IPS DF 6.9 (cell line): ENCODE measurements at regions not wholly inside any gene's neighbourhood (a gene's known extent, or its start where the extent isn't known, plus 50 kb on each side); places are given as distances from the start of the nearest gene placed in this dataset.

ENCODE experiments used
- DNase-seq: peaks from one replicate; pipeline ENCODE4 v3.0.0-alpha.2; 2013; ENCODE audit warnings: low read depth, low spot score
- H3K27ac ChIP-seq: one replicate; pipeline ENCODE4 v1.5.1; 2013; ENCODE audit warnings: low read length, control low read depth
- H3K27me3 ChIP-seq: 2 replicates; pipeline ENCODE4 v1.6.1; 2013; ENCODE audit warnings: mild to moderate bottlenecking, low read length; ENCODE audit not compliant: control insufficient read depth, insufficient read depth
- H3K36me3 ChIP-seq: 2 replicates; pipeline ENCODE4 v1.6.1; 2013; ENCODE audit warnings: low read length; ENCODE audit not compliant: control insufficient read depth, insufficient read depth
- H3K4me1 ChIP-seq: 2 replicates; pipeline ENCODE4 v1.6.1; 2013; ENCODE audit warnings: low read length; ENCODE audit not compliant: control insufficient read depth, insufficient read depth
- H3K4me3 ChIP-seq: 2 replicates; pipeline ENCODE4 v1.5.1; 2013; ENCODE audit warnings: mild to moderate bottlenecking, low read length
- H3K9me3 ChIP-seq: 2 replicates; pipeline ENCODE4 v1.6.1; 2013; ENCODE audit warnings: low read length, inconsistent platforms; ENCODE audit not compliant: control insufficient read depth, insufficient read depth
- WGBS: extraction: QIAGEN DNeasy Blood & Tissue Kit; methylation state at CpG from one replicate; pipeline ENCODE4 v1.1.7; 2013; ENCODE audit warnings: mixed read lengths, missing lambda C conversion rate; ENCODE audit not compliant: insufficient read length, insufficient coverage; 5-methylcytosine and 5-hydroxymethylcytosine counted together

GRCh38 chr12:3336606-3337311 lies 154.2 kb upstream of the PRMT8 start:
- H3K27me3 ChIP-seq: no peaks in the 10 kb centered on the region
- no CpG with 5 or more reads among the region's 13 CpGs for WGBS
- peaks cover 3% of the 10 kb centered on the region; the same call in 1 of the 2 replicates for H3K4me1 ChIP-seq
- H3K36me3 ChIP-seq: no peaks in the 10 kb centered on the region
- DNase-seq: no peak
- H3K4me3 ChIP-seq: no peak overlapping the region
- no peaks in the 10 kb centered on the region for H3K9me3 ChIP-seq
- H3K27ac ChIP-seq: no peak overlapping the region

- H3K4me3 ChIP-seq: no peak overlapping the region
- H3K9me3 ChIP-seq: no peaks in the 10 kb centered on the region
- DNase-seq: no peak
- no CpG with 5 or more reads among the region's 5 CpGs for WGBS
- no peak overlapping the region for H3K27ac ChIP-seq
- H3K4me1 ChIP-seq: peaks cover 4% of the 10 kb centered on the region; the same call in 1 of the 2 replicates
- no peaks in the 10 kb centered on the region for H3K27me3 ChIP-seq
- H3K36me3 ChIP-seq: no peaks in the 10 kb centered on the region
These were observed 153.1 kb upstream of the PRMT8 start for GRCh38 chr12:3337944-3338343.

GRCh38 chr12:3339221-3339620 lies 151.8 kb upstream of the PRMT8 start:
- Histone ChIP-seq H3K4me3 (no peak overlapping the region), H3K27me3 (no peaks in the 10 kb centered on the region), H3K9me3 (no peaks in the 10 kb centered on the region), H3K27ac (no peak overlapping the region), H3K4me1 (peaks cover 4% of the 10 kb centered on the region; the same call in 1 of the 2 replicates), H3K36me3 (no peaks in the 10 kb centered on the region)
- DNase-seq: no peak
- no CpG with 5 or more reads among the region's 7 CpGs for WGBS

GRCh38 chr12:3341594-3341993 lies 149.4 kb upstream of the PRMT8 start:
- H3K4me1 ChIP-seq: peaks cover 3% of the 10 kb centered on the region; the same call in 1 of the 2 replicates
- no peak overlapping the region for H3K4me3 ChIP-seq
- no peaks in the 10 kb centered on the region for H3K27me3 ChIP-seq
- WGBS: no CpG with 5 or more reads among the region's 4 CpGs
- DNase-seq: no peak
- no peaks in the 10 kb centered on the region for H3K9me3 ChIP-seq
- H3K36me3 ChIP-seq: no peaks in the 10 kb centered on the region
- H3K27ac ChIP-seq: no peak overlapping the region

GRCh38 chr12:3342051-3342450 lies 149.0 kb upstream of the PRMT8 start:
- H3K36me3 ChIP-seq: no peaks in the 10 kb centered on the region
- H3K27me3 ChIP-seq: no peaks in the 10 kb centered on the region
- no CpG with 5 or more reads among the region's 8 CpGs for WGBS
- 0 out of 2 replicates have a peak, but pooled peaks cover 1% of the 10 kb centered on the region for H3K4me1 ChIP-seq
- H3K27ac ChIP-seq: no peak overlapping the region
- DNase-seq: no peak
- H3K9me3 ChIP-seq: no peaks in the 10 kb centered on the region
- H3K4me3 ChIP-seq: no peak overlapping the region

GRCh38 chr12:3348055-3348454 lies 142.9 kb upstream of the PRMT8 start:
- H3K4me1 ChIP-seq: no peaks in the 10 kb centered on the region
- no peaks in the 10 kb centered on the region for H3K27me3 ChIP-seq
- no peaks in the 10 kb centered on the region for H3K36me3 ChIP-seq
- no peak for DNase-seq
- H3K27ac ChIP-seq: no peak overlapping the region
- WGBS: no CpG with 5 or more reads among the region's 5 CpGs
- H3K9me3 ChIP-seq: no peaks in the 10 kb centered on the region
- no peak overlapping the region for H3K4me3 ChIP-seq

- no CpG with 5 or more reads among the region's 4 CpGs for WGBS
- no peak for DNase-seq
These were observed 140.6 kb upstream of the PRMT8 start for GRCh38 chr12:3350432-3350831.

GRCh38 chr12:3351731-3352130 lies 139.3 kb upstream of the PRMT8 start:
- Histone ChIP-seq H3K4me3 (no peak overlapping the region), H3K4me1 (no peaks in the 10 kb centered on the region), H3K27ac (no peak overlapping the region), H3K27me3 (no peaks in the 10 kb centered on the region), H3K36me3 (no peaks in the 10 kb centered on the region), H3K9me3 (no peaks in the 10 kb centered on the region)
- WGBS: no CpG with 5 or more reads among the region's 4 CpGs
- DNase-seq: no peak

More at GRCh38 chr12:3350432-3350831, 140.6 kb upstream of the PRMT8 start:
- H3K27ac ChIP-seq: no peak overlapping the region
- no peaks in the 10 kb centered on the region for H3K27me3 ChIP-seq
- H3K4me1 ChIP-seq: no peaks in the 10 kb centered on the region
- no peaks in the 10 kb centered on the region for H3K36me3 ChIP-seq
- H3K4me3 ChIP-seq: no peak overlapping the region
- H3K9me3 ChIP-seq: no peaks in the 10 kb centered on the region

GRCh38 chr12:3352230-3352629 lies 138.8 kb upstream of the PRMT8 start:
- no peaks in the 10 kb centered on the region for H3K9me3 ChIP-seq
- no CpG with 5 or more reads among the region's 6 CpGs for WGBS
- H3K27ac ChIP-seq: no peak overlapping the region
- no peaks in the 10 kb centered on the region for H3K27me3 ChIP-seq
- no peak overlapping the region for H3K4me3 ChIP-seq
- no peaks in the 10 kb centered on the region for H3K36me3 ChIP-seq
- DNase-seq: no peak
- H3K4me1 ChIP-seq: no peaks in the 10 kb centered on the region

- Histone ChIP-seq H3K27ac (no peak overlapping the region), H3K4me3 (no peak overlapping the region), H3K4me1 (no peaks in the 10 kb centered on the region), H3K27me3 (no peaks in the 10 kb centered on the region), H3K36me3 (no peaks in the 10 kb centered on the region), H3K9me3 (no peaks in the 10 kb centered on the region)
- no CpG with 5 or more reads among the region's 9 CpGs for WGBS
- DNase-seq: no peak
These were observed 137.4 kb upstream of the PRMT8 start for GRCh38 chr12:3353621-3354020.

- H3K4me1 ChIP-seq: no peaks in the 10 kb centered on the region
- H3K27ac ChIP-seq: no peak overlapping the region
- H3K36me3 ChIP-seq: no peaks in the 10 kb centered on the region
- no peaks in the 10 kb centered on the region for H3K9me3 ChIP-seq
- no CpG with 5 or more reads among the region's 3 CpGs for WGBS
- no peak for DNase-seq
- H3K4me3 ChIP-seq: no peak overlapping the region
- no peaks in the 10 kb centered on the region for H3K27me3 ChIP-seq
These were observed 136.4 kb upstream of the PRMT8 start for GRCh38 chr12:3354586-3354985.
